T-helper 1 cell treated with Interleukin-12 subunit alpha and Interleukin-12 subunit beta and Interleukin-4 antibody, amounts not matched to agents 30 μg/mL and 1 μg/mL, for 36 hours (primary cell): ENCODE measurements at regions not wholly inside any gene's neighbourhood (a gene's known extent, or its start where the extent isn't known, plus 50 kb on each side); places are given as distances from the start of the nearest gene placed in this dataset.

ENCODE experiments used
- H3K27ac Mint-ChIP-seq: one replicate; pipeline ENCODE4 v1.8.0; 2021; ENCODE audit warnings: mild to moderate bottlenecking, mixed read lengths
- H3K27me3 Mint-ChIP-seq: one replicate; pipeline ENCODE4 v1.8.0; 2021; ENCODE audit warnings: low read depth, mixed read lengths
- H3K36me3 Mint-ChIP-seq: one replicate; pipeline ENCODE4 v1.8.0; 2021; ENCODE audit warnings: low read depth, mixed read lengths
- H3K4me1 Mint-ChIP-seq: one replicate; pipeline ENCODE4 v1.8.0; 2021; ENCODE audit warnings: low read depth, mixed read lengths
- H3K4me3 Mint-ChIP-seq: one replicate; pipeline ENCODE4 v1.8.0; 2021; ENCODE audit warnings: mild to moderate bottlenecking, moderate library complexity, mixed read lengths
- H3K9me3 Mint-ChIP-seq: one replicate; pipeline ENCODE4 v1.8.0; 2021; ENCODE audit warnings: mixed read lengths

GRCh38 chr2:4693266-4693665 lies 989.9 kb downstream of the DCDC2C start:
- Mint-ChIP-seq H3K27ac (no peak overlapping the region), H3K9me3 (peaks cover 27% of the 10 kb centered on the region), H3K4me1 (no peaks in the 10 kb centered on the region), H3K4me3 (no peak overlapping the region), H3K36me3 (no peaks in the 10 kb centered on the region), H3K27me3 (no peaks in the 10 kb centered on the region)

- peaks cover 33% of the 10 kb centered on the region for H3K9me3 Mint-ChIP-seq
- H3K27me3 Mint-ChIP-seq, result no peaks in the 10 kb centered on the region
- H3K27ac Mint-ChIP-seq, result no peak overlapping the region
- no peaks in the 10 kb centered on the region for H3K4me1 Mint-ChIP-seq
- no peak overlapping the region for H3K4me3 Mint-ChIP-seq
- H3K36me3 Mint-ChIP-seq, result no peaks in the 10 kb centered on the region
Observed at GRCh38 chr2:4695281-4695861, 992.0 kb downstream of the DCDC2C start.

GRCh38 chr2:4715065-4715464 lies 977.1 kb upstream of the SOX11 start:
- H3K9me3 Mint-ChIP-seq, result peaks cover 33% of the 10 kb centered on the region
- no peaks in the 10 kb centered on the region for H3K27me3 Mint-ChIP-seq
- H3K36me3 Mint-ChIP-seq, result no peaks in the 10 kb centered on the region
- H3K4me1 Mint-ChIP-seq, result no peaks in the 10 kb centered on the region
- no peak overlapping the region for H3K4me3 Mint-ChIP-seq
- H3K27ac Mint-ChIP-seq, result no peak overlapping the region

- Mint-ChIP-seq H3K36me3 (no peaks in the 10 kb centered on the region), H3K27ac (no peak overlapping the region), H3K4me3 (no peak overlapping the region), H3K4me1 (no peaks in the 10 kb centered on the region), H3K9me3 (peaks cover 37% of the 10 kb centered on the region), H3K27me3 (no peaks in the 10 kb centered on the region)
Observed at GRCh38 chr2:4718777-4719176, 973.4 kb upstream of the SOX11 start.

- H3K4me1 Mint-ChIP-seq, result no peaks in the 10 kb centered on the region
- no peak overlapping the region for H3K27ac Mint-ChIP-seq
- no peaks in the 10 kb centered on the region for H3K36me3 Mint-ChIP-seq
- peaks cover 28% of the 10 kb centered on the region for H3K9me3 Mint-ChIP-seq
- H3K27me3 Mint-ChIP-seq, result no peaks in the 10 kb centered on the region
- H3K4me3 Mint-ChIP-seq, result no peak overlapping the region
Observed at GRCh38 chr2:4725618-4726017, 966.6 kb upstream of the SOX11 start.

- H3K27ac Mint-ChIP-seq, result no peak overlapping the region
- no peaks in the 10 kb centered on the region for H3K36me3 Mint-ChIP-seq
- H3K4me1 Mint-ChIP-seq, result no peaks in the 10 kb centered on the region
- H3K4me3 Mint-ChIP-seq, result no peak overlapping the region
- H3K9me3 Mint-ChIP-seq, result peaks cover 17% of the 10 kb centered on the region
- H3K27me3 Mint-ChIP-seq, result no peaks in the 10 kb centered on the region
Observed at GRCh38 chr2:4732560-4732959, 959.6 kb upstream of the SOX11 start.

- H3K27me3 Mint-ChIP-seq, result no peaks in the 10 kb centered on the region
- no peaks in the 10 kb centered on the region for H3K36me3 Mint-ChIP-seq
- no peak overlapping the region for H3K4me3 Mint-ChIP-seq
- no peak overlapping the region for H3K27ac Mint-ChIP-seq
- peaks cover 23% of the 10 kb centered on the region for H3K9me3 Mint-ChIP-seq
- H3K4me1 Mint-ChIP-seq, result no peaks in the 10 kb centered on the region
Observed at GRCh38 chr2:4745056-4745991, 946.9 kb upstream of the SOX11 start.

GRCh38 chr2:4753721-4754120 lies 938.5 kb upstream of the SOX11 start:
- no peaks in the 10 kb centered on the region for H3K27me3 Mint-ChIP-seq

GRCh38 chr2:4762951-4763376 lies 929.2 kb upstream of the SOX11 start:
- no peaks in the 10 kb centered on the region for H3K4me1 Mint-ChIP-seq

More at GRCh38 chr2:4753721-4754120, 938.5 kb upstream of the SOX11 start:
- peaks cover 20% of the 10 kb centered on the region for H3K9me3 Mint-ChIP-seq
- no peak overlapping the region for H3K27ac Mint-ChIP-seq
- H3K4me3 Mint-ChIP-seq, result no peak overlapping the region
- H3K36me3 Mint-ChIP-seq, result no peaks in the 10 kb centered on the region
- H3K4me1 Mint-ChIP-seq, result no peaks in the 10 kb centered on the region

GRCh38 chr2:4765787-4766530 lies 926.2 kb upstream of the SOX11 start:
- no peak overlapping the region for H3K4me3 Mint-ChIP-seq
- no peaks in the 10 kb centered on the region for H3K4me1 Mint-ChIP-seq
- no peak overlapping the region for H3K27ac Mint-ChIP-seq
- no peaks in the 10 kb centered on the region for H3K36me3 Mint-ChIP-seq
- H3K9me3 Mint-ChIP-seq, result no peaks in the 10 kb centered on the region
- H3K27me3 Mint-ChIP-seq, result no peaks in the 10 kb centered on the region

More at GRCh38 chr2:4762951-4763376, 929.2 kb upstream of the SOX11 start:
- no peaks in the 10 kb centered on the region for H3K36me3 Mint-ChIP-seq
- H3K27ac Mint-ChIP-seq, result no peak overlapping the region
- no peak overlapping the region for H3K4me3 Mint-ChIP-seq
- H3K9me3 Mint-ChIP-seq, result peaks cover 6% of the 10 kb centered on the region
- no peaks in the 10 kb centered on the region for H3K27me3 Mint-ChIP-seq

GRCh38 chr2:4775668-4776067 lies 916.5 kb upstream of the SOX11 start:
- Mint-ChIP-seq H3K36me3 (no peaks in the 10 kb centered on the region), H3K4me3 (no peak overlapping the region), H3K9me3 (peaks cover 32% of the 10 kb centered on the region), H3K27me3 (no peaks in the 10 kb centered on the region), H3K27ac (no peak overlapping the region), H3K4me1 (no peaks in the 10 kb centered on the region)

GRCh38 chr2:4780679-4781078 lies 911.5 kb upstream of the SOX11 start:
- Mint-ChIP-seq H3K4me1 (no peaks in the 10 kb centered on the region), H3K27me3 (no peaks in the 10 kb centered on the region), H3K27ac (no peak overlapping the region), H3K9me3 (peaks cover 45% of the 10 kb centered on the region), H3K4me3 (no peak overlapping the region), H3K36me3 (no peaks in the 10 kb centered on the region)

- no peaks in the 10 kb centered on the region for H3K4me1 Mint-ChIP-seq
Observed at GRCh38 chr2:4782647-4783046, 909.5 kb upstream of the SOX11 start.

GRCh38 chr2:4791488-4791887 lies 900.7 kb upstream of the SOX11 start:
- Mint-ChIP-seq H3K27me3 (no peaks in the 10 kb centered on the region), H3K9me3 (peaks cover 30% of the 10 kb centered on the region), H3K36me3 (no peaks in the 10 kb centered on the region), H3K4me3 (no peak overlapping the region), H3K4me1 (no peaks in the 10 kb centered on the region), H3K27ac (no peak overlapping the region)

More at GRCh38 chr2:4782647-4783046, 909.5 kb upstream of the SOX11 start:
- H3K36me3 Mint-ChIP-seq, result no peaks in the 10 kb centered on the region
- H3K27ac Mint-ChIP-seq, result no peak overlapping the region
- peaks cover 48% of the 10 kb centered on the region for H3K9me3 Mint-ChIP-seq
- no peaks in the 10 kb centered on the region for H3K27me3 Mint-ChIP-seq
- H3K4me3 Mint-ChIP-seq, result no peak overlapping the region
